Colon (tissue), 2 donors: ENCODE measurements at regions not wholly inside any gene's neighbourhood (a gene's known extent, or its start where the extent isn't known, plus 50 kb on each side); places are given as distances from the start of the nearest gene placed in this dataset.
"Not testable (repeated sequence)": the region's sequence is repeated elsewhere in the genome, so short reads cannot be mapped to it uniquely, and the experiment has no call there.

ENCODE experiments used
- FAIRE-seq: peaks from 2 replicates; lab custom pipeline; 2012; peaks lifted over from hg19 to GRCh38; lab: Jason Lieb, UNC
- donor health status: control.
- donor health status: control.

- FAIRE-seq: no peak
Observed at GRCh38 chr17:62322313-62322712, 58.0 kb upstream of the EFCAB3 start.

- no peak for FAIRE-seq
Observed at GRCh38 chr17:62321451-62321850, 58.9 kb upstream of the EFCAB3 start.

GRCh38 chr17:62319846-62320245 is 60.5 kb upstream of the EFCAB3 start:
- no peak for FAIRE-seq

- no peak for FAIRE-seq
Observed at GRCh38 chr17:62309396-62309795, 71.0 kb upstream of the EFCAB3 start.

- FAIRE-seq: peak; percentile 82
Observed at GRCh38 chr17:62307196-62307595, 73.2 kb upstream of the EFCAB3 start.

GRCh38 chr17:62303476-62303875 is 76.9 kb upstream of the EFCAB3 start:
- no peak for FAIRE-seq

GRCh38 chr17:62300697-62301096 is 79.7 kb upstream of the EFCAB3 start:
- no peak for FAIRE-seq

- FAIRE-seq: not testable (repeated sequence)
Observed at GRCh38 chr17:62275290-62275689, 105.1 kb upstream of the EFCAB3 start.

GRCh38 chr17:62268361-62268760 is 112.0 kb upstream of the EFCAB3 start:
- FAIRE-seq: not testable (repeated sequence)

- not testable (repeated sequence) for FAIRE-seq
Observed at GRCh38 chr17:62264974-62265373, 115.4 kb upstream of the EFCAB3 start.

- FAIRE-seq: not testable (repeated sequence)
Observed at GRCh38 chr17:62255791-62256190, 124.6 kb upstream of the EFCAB3 start.

- FAIRE-seq: not testable (repeated sequence)
Observed at GRCh38 chr17:62242076-62242475, 138.3 kb upstream of the EFCAB3 start.

GRCh38 chr17:62239569-62239968 is 140.8 kb upstream of the EFCAB3 start:
- not testable (repeated sequence) for FAIRE-seq

- peak; percentile 33 for FAIRE-seq
Observed at GRCh38 chr17:62238551-62239338, 141.6 kb upstream of the EFCAB3 start.

- not testable (repeated sequence) for FAIRE-seq
Observed at GRCh38 chr17:62233822-62234481, 146.4 kb upstream of the EFCAB3 start.

GRCh38 chr17:62231293-62231692 is 149.1 kb upstream of the EFCAB3 start:
- FAIRE-seq: not testable (repeated sequence)

- FAIRE-seq: peak; percentile 95
Observed at GRCh38 chr17:62226610-62227240, 153.6 kb upstream of the EFCAB3 start.

GRCh38 chr17:62223585-62223984 is 156.8 kb upstream of the EFCAB3 start:
- not testable (repeated sequence) for FAIRE-seq

- no peak for FAIRE-seq
Observed at GRCh38 chr17:62219221-62219899, 154.3 kb upstream of the MED13 start.

GRCh38 chr17:62216847-62217246 is 151.8 kb upstream of the MED13 start:
- FAIRE-seq: no peak

- not testable (repeated sequence) for FAIRE-seq
Observed at GRCh38 chr17:62215891-62216290, 150.8 kb upstream of the MED13 start.

GRCh38 chr17:62206550-62206949 is 141.5 kb upstream of the MED13 start:
- no peak for FAIRE-seq
